PC-9 (cell line): ENCODE measurements at regions not wholly inside any gene's neighbourhood (a gene's known extent, or its start where the extent isn't known, plus 50 kb on each side); places are given as distances from the start of the nearest gene placed in this dataset.

Experiments
- EZH2 ChIP-seq: fragments of 200-600 bp; sonication (generic); IDR thresholded peaks from 2 replicates; pipeline ENCODE4 v1.8.0; 2017; ENCODE audit warnings: antibody characterized with exemption, low read depth
- TF ChIP-seq, protein P1 (sequence below): fragments of 200-600 bp; sonication (generic); conservative IDR thresholded peaks from 2 replicates; pipeline ENCODE4 v1.6.1; 2017; ENCODE audit warnings: mixed run types, antibody characterized with exemption, mild to moderate bottlenecking, moderate library complexity

DNA sequence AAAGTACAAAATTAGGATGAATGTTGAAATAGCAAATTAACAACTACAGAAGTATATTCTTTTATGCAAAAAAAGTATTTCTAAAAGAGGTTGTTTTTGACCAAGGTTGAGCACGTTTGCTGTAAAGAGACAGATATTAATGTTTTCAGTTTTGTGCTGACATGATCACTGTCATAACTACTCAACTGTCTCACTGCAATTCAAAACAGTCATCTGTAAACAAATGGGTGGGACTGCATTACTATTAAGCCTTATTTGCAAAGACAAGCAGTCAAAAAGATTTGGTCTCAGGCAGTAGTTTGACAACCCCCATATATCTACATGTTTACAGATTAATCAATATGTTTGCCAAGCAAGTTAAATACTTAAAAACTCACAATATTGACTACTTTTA is 109.1 kb upstream of the ZNF385D start:
- TF ChIP-seq, protein P1, sequence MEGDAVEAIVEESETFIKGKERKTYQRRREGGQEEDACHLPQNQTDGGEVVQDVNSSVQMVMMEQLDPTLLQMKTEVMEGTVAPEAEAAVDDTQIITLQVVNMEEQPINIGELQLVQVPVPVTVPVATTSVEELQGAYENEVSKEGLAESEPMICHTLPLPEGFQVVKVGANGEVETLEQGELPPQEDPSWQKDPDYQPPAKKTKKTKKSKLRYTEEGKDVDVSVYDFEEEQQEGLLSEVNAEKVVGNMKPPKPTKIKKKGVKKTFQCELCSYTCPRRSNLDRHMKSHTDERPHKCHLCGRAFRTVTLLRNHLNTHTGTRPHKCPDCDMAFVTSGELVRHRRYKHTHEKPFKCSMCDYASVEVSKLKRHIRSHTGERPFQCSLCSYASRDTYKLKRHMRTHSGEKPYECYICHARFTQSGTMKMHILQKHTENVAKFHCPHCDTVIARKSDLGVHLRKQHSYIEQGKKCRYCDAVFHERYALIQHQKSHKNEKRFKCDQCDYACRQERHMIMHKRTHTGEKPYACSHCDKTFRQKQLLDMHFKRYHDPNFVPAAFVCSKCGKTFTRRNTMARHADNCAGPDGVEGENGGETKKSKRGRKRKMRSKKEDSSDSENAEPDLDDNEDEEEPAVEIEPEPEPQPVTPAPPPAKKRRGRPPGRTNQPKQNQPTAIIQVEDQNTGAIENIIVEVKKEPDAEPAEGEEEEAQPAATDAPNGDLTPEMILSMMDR: no peak
- no peak for TF ChIP-seq EZH2
